ENCODE measurements at regions not wholly inside any gene's neighbourhood (a gene's known extent, or its start where the extent isn't known, plus 50 kb on each side); places are given as distances from the start of the nearest gene placed in this dataset.

- DNase-seq (ENCODE audit: low read depth): no peak
Observed at GRCh38 chr5:6920628-6921256, 207.5 kb downstream of the TENT4A start.

- no peak for DNase-seq (ENCODE audit: low read depth)
Observed at GRCh38 chr5:6926491-6927038, 213.3 kb downstream of the TENT4A start.

GRCh38 chr5:6936031-6936430 lies 222.8 kb downstream of the TENT4A start:
- DNase-seq (ENCODE audit: low read depth): no peak

GRCh38 chr5:6937677-6938076 lies 224.4 kb downstream of the TENT4A start:
- DNase-seq (ENCODE audit: low read depth): no peak

GRCh38 chr5:6941631-6942030 lies 228.4 kb downstream of the TENT4A start:
- no peak for DNase-seq (ENCODE audit: low read depth)

GRCh38 chr5:6943197-6944112 lies 230.2 kb downstream of the TENT4A start:
- peak; percentile 5 for DNase-seq (ENCODE audit: low read depth)

GRCh38 chr5:6948562-6948961 lies 235.3 kb downstream of the TENT4A start:
- no peak for DNase-seq (ENCODE audit: low read depth)

- DNase-seq (ENCODE audit: low read depth): no peak
Observed at GRCh38 chr5:6949230-6949629, 236.0 kb downstream of the TENT4A start.

- peak; percentile 34 for DNase-seq (ENCODE audit: low read depth)
Observed at GRCh38 chr5:6950250-6950649, 237.0 kb downstream of the TENT4A start.

- no peak for DNase-seq (ENCODE audit: low read depth)
Observed at GRCh38 chr5:6950860-6951259, 237.6 kb downstream of the TENT4A start.

GRCh38 chr5:6961123-6961522 lies 247.9 kb downstream of the TENT4A start:
- no peak for DNase-seq (ENCODE audit: low read depth)

GRCh38 chr5:6961837-6962635 lies 248.8 kb downstream of the TENT4A start:
- peak; percentile 9 for DNase-seq (ENCODE audit: low read depth)

- DNase-seq (ENCODE audit: low read depth): no peak
Observed at GRCh38 chr5:6976971-6977370, 263.7 kb downstream of the TENT4A start.

- no peak for DNase-seq (ENCODE audit: low read depth)
Observed at GRCh38 chr5:6979061-6979460, 265.8 kb downstream of the TENT4A start.

- DNase-seq (ENCODE audit: low read depth): no peak
Observed at GRCh38 chr5:6989230-6989629, 276.0 kb downstream of the TENT4A start.

- DNase-seq (ENCODE audit: low read depth): no peak
Observed at GRCh38 chr5:6994097-6994496, 280.9 kb downstream of the TENT4A start.

- no peak for DNase-seq (ENCODE audit: low read depth)
Observed at GRCh38 chr5:6995115-6995514, 281.9 kb downstream of the TENT4A start.

- DNase-seq (ENCODE audit: low read depth): no peak
Observed at GRCh38 chr5:7000310-7000709, 287.1 kb downstream of the TENT4A start.

GRCh38 chr5:7010591-7010990 lies 297.4 kb downstream of the TENT4A start:
- no peak for DNase-seq (ENCODE audit: low read depth)

GRCh38 chr5:7012057-7012456 lies 298.8 kb downstream of the TENT4A start:
- DNase-seq (ENCODE audit: low read depth): no peak

GRCh38 chr5:7014611-7015010 lies 301.4 kb downstream of the TENT4A start:
- DNase-seq (ENCODE audit: low read depth): no peak
